ENCODE measurements at regions not wholly inside any gene's neighbourhood (a gene's known extent, or its start where the extent isn't known, plus 50 kb on each side); places are given as distances from the start of the nearest gene placed in this dataset.
"Not testable (repeated sequence)": the region's sequence is repeated elsewhere in the genome, so short reads cannot be mapped to it uniquely, and the experiment has no call there.

DNA sequence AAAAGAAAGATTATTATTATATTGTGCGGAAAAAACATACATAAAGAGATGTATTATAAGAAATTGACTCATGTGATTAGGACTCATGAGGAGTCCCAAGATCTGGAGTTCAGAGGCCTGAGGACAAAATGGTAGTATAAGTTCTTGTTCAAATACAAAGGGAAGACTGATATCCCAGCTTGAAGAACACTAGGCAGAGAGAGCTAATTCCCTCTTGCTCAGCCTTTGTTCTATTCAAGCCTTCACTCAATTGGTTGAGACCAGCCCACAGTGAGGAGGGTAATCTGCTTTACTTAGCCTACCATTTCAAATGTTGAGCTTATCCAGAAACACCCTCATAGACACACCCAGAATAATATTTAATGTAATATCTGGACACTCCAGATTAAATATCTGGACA lies 1683.8 kb downstream of the REEP3 start:
- Mint-ChIP-seq H3K27ac (no peak overlapping the region), H3K36me3 (no peaks in the 10 kb centered on the region), H3K27me3 (no peaks in the 10 kb centered on the region), H3K4me1 (no peaks in the 10 kb centered on the region), H3K9me3 (no peaks in the 10 kb centered on the region), H3K4me3 (no peak overlapping the region)
- no peak for ATAC-seq (replicated peaks)
- no peak for DNase-seq

DNA sequence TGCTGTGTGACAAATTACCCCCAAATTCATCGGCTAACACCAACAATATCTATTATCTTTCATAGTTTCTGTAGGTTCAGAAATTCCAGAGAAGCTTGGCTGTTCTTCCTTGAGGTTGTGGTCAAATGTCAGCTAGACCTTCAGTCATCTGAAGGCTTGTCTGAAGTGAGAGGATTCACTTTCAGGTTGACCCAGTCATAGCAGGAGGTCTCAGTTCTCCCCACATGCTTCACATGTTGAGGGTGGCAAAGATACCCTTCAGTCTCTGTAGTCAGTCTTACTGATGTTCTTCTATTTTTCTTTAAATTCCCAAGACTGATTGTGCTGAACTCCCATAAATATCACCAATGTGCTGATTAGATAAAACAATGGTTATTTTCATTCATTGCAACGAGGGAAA lies 1692.0 kb downstream of the REEP3 start:
- no peak overlapping the region for H3K4me3 Mint-ChIP-seq
- H3K27ac Mint-ChIP-seq = no peak overlapping the region

DNA sequence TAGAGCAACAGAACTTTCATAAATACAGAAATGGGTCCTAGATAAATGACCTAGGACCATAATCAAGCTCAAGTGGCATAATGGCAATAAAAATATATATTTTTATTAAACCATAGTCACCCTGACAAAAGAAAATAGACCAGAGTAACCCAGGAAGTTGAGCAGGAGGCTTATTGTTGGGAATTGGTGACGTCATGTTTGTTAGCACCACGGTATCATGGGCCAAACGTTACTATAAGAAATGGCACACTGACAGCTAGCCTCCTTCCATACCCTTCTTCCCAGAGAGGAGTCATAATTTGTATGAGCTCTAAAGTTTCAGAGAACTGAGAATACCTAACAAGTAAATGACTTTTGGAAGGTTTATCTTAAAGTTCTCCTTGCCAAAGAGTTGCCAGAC lies 1698.2 kb downstream of the REEP3 start:
- Mint-ChIP-seq H3K9me3 (no peaks in the 10 kb centered on the region), H3K27ac (no peak overlapping the region), H3K4me1 (no peaks in the 10 kb centered on the region), H3K27me3 (no peaks in the 10 kb centered on the region), H3K4me3 (no peak overlapping the region), H3K36me3 (no peaks in the 10 kb centered on the region)
- DNase-seq (no peak), ATAC-seq (replicated peaks) (no peak)

More for the DNA sequence above, 1692.0 kb downstream of the REEP3 start:
- ATAC-seq (replicated peaks) (no peak), DNase-seq (no peak)
- no peaks in the 10 kb centered on the region for H3K4me1 Mint-ChIP-seq
- no peaks in the 10 kb centered on the region for H3K27me3 Mint-ChIP-seq
- no peaks in the 10 kb centered on the region for H3K36me3 Mint-ChIP-seq
- no peaks in the 10 kb centered on the region for H3K9me3 Mint-ChIP-seq

DNA sequence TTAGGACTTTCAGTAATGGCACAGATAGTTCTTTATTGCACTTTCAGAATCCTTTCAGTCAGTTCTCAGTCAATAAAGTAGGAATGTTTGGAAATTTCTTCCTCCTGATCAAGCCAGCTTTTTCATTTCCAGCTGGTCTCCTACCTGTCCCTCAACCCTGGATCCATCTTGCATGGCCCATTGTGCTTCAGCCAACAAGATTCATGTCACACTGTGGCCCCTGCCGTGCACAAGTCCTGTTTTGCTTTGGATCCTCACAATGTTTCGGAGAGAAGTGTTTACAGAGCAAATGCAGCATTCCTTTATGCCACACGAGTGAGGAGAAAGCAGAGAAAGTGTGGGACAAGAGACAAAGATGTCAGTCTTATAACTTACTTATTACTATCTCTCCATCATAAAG lies 1694.7 kb upstream of the LRRTM3 start:
- no peaks in the 10 kb centered on the region for H3K4me1 Mint-ChIP-seq
- H3K27me3 Mint-ChIP-seq = no peaks in the 10 kb centered on the region
- H3K27ac Mint-ChIP-seq = no peak overlapping the region
- no peak for ATAC-seq (replicated peaks)
- H3K4me3 Mint-ChIP-seq = no peak overlapping the region
- H3K9me3 Mint-ChIP-seq = peaks cover 0 to 2% of the 10 kb centered on the region in 2 donors
- H3K36me3 Mint-ChIP-seq = no peaks in the 10 kb centered on the region
- DNase-seq = no peak

DNA sequence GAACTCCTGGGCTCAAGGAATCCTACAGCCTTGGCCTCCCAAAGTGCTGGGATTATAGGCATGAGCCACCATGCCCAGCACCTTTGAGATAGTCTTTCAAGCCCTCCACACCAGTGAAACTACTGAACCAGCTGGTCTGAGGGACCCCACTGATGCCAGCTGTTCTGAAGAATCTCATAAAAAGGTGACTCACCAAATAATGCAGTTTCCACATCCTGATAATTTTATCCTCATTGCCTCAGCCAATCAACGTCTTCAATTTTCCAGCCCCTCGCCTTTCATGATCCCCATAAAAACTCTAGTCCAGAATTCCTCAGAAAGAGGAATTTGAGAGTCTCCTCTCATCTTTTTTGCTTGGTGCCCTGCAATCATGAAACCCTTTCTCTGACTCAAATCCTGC lies 1691.6 kb upstream of the LRRTM3 start:
- H3K4me1 Mint-ChIP-seq = no peaks in the 10 kb centered on the region
- H3K36me3 Mint-ChIP-seq = no peaks in the 10 kb centered on the region
- no peaks in the 10 kb centered on the region for H3K27me3 Mint-ChIP-seq
- ATAC-seq (replicated peaks) = no peak
- no peak overlapping the region for H3K4me3 Mint-ChIP-seq
- DNase-seq = no peak
- H3K9me3 Mint-ChIP-seq = peaks cover 0 to 3% of the 10 kb centered on the region in 2 donors
- no peak overlapping the region for H3K27ac Mint-ChIP-seq

DNA sequence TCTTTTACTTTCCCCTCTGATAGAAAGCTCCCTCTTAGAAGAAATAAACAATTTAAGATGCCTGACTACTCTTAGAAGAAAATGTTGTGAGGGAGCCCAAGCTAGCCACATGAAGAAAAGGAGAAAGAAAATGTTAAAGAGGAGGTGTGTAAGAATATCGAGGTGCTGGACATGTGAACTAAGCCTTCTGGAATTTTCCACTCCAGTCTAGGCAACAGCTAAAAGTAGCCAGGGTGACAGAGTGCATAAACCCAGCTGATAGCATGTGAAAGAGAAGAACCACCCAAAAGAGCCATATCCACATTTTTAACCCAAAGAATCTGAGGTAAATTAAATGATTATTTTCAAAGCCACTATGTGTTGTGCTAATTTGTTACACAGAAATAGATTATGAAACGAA lies 1690.6 kb upstream of the LRRTM3 start:
- H3K36me3 Mint-ChIP-seq = no peaks in the 10 kb centered on the region
- no peak overlapping the region for H3K27ac Mint-ChIP-seq
- no peaks in the 10 kb centered on the region for H3K27me3 Mint-ChIP-seq
- ATAC-seq (replicated peaks) (no peak), DNase-seq (no peak)
- H3K4me3 Mint-ChIP-seq = no peak overlapping the region
- no peaks in the 10 kb centered on the region for H3K4me1 Mint-ChIP-seq
- peaks cover 0 to 3% of the 10 kb centered on the region in 2 donors for H3K9me3 Mint-ChIP-seq

DNA sequence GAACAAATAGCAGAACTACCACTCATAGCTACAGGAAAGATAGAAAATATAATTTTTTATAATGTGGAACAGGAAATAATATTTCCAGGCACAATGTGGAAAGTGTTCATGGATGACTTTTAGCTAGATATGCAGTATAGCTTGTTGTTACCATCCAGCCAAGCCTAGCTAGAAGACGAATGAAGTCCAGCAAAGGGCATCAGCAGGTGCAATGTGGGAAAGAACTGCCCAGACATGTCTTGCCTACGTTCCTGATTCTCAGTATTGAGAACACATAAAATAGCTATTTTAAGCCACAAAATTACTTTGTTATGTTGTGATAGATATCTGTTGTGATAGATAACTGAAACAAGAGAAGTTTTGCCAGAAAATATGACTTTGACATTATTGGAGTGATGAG lies 1690.0 kb upstream of the LRRTM3 start:
- H3K36me3 Mint-ChIP-seq = no peaks in the 10 kb centered on the region
- DNase-seq = no peak
- H3K4me3 Mint-ChIP-seq = no peak overlapping the region
- no peaks in the 10 kb centered on the region for H3K4me1 Mint-ChIP-seq
- peaks cover 0 to 3% of the 10 kb centered on the region in 2 donors for H3K9me3 Mint-ChIP-seq
- ATAC-seq (replicated peaks) = no peak
- no peaks in the 10 kb centered on the region for H3K27me3 Mint-ChIP-seq
- H3K27ac Mint-ChIP-seq = no peak overlapping the region

DNA sequence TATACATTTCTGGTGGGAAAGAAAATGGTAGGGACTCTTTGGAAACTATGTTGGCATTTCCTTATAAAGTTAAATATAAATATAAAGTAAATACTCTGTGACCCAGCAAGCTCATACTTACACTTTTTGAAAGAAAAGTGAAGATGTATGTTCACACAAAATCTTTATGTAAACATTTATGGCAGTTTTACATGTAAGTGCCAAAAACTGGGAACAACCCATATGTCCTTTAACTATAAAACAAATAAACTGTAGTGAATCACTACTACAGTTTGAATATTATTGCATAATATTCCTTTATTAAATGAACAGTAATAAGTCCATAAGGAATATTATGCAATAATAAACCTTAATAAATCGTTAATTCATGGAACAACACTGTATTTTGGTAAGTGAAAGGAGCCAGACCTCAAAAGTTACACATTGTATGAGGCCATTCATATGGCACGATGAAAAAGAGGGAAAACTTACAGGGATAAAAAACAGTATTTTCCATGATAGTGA lies 1660.3 kb upstream of the LRRTM3 start:
- no peak for ATAC-seq (replicated peaks)

DNA sequence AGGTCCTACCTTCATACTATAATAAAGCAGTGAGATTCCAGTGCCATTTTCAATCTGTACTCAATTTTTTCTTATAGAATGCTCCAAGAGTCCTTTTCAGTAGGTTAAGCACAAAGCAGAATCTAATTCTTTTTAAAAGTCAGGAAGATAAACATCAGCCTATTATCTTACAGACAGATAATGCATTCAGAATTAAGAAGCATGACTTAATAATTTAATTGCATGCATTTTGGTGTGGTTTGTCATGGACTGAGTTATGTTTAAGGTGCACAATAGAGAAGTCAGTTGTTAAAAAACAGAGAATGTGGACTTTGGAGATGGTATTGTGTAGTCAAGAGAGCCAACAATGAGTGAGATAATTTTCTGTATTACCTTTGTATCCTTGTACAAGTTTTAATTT lies 1656.3 kb upstream of the LRRTM3 start:
- not testable (repeated sequence) for H3K4me3 Mint-ChIP-seq; H3K27me3 Mint-ChIP-seq; H3K27ac Mint-ChIP-seq; ATAC-seq (replicated peaks); H3K9me3 Mint-ChIP-seq; H3K4me1 Mint-ChIP-seq; DNase-seq; H3K36me3 Mint-ChIP-seq

More for the DNA sequence above, 1660.3 kb upstream of the LRRTM3 start:
- no peak overlapping the region for H3K4me3 Mint-ChIP-seq
- no peaks in the 10 kb centered on the region for H3K36me3 Mint-ChIP-seq
- peaks cover 2 to 10% of the 10 kb centered on the region in 2 donors for H3K9me3 Mint-ChIP-seq
- DNase-seq = no peak
- no peaks in the 10 kb centered on the region for H3K27me3 Mint-ChIP-seq
- H3K27ac Mint-ChIP-seq = no peak overlapping the region
- no peaks in the 10 kb centered on the region for H3K4me1 Mint-ChIP-seq

DNA sequence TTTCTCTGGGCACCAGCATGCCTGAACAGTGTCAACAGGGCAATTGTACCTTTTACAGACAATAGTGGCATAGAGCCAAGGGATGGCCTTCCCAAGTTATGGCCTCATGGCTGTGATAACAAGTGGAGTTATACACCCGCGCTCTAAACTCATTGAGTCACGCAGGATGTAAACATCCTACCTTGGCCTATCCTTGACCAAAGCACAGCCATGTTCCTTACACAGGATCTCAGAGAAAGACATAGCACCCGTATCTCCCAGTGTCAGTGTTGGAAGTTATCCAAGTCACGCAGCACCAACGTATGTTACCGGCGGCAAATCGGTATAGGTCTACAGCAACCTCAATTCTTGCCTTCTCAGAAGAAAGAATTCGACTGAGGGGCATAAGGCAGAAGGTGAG lies 1654.9 kb upstream of the LRRTM3 start:
- Mint-ChIP-seq H3K27ac (no peak overlapping the region), H3K9me3 (peaks cover 0 to 5% of the 10 kb centered on the region in 2 donors), H3K27me3 (no peaks in the 10 kb centered on the region), H3K36me3 (no peaks in the 10 kb centered on the region), H3K4me1 (no peaks in the 10 kb centered on the region), H3K4me3 (no peak overlapping the region)
- ATAC-seq (replicated peaks) (no peak), DNase-seq (no peak)

DNA sequence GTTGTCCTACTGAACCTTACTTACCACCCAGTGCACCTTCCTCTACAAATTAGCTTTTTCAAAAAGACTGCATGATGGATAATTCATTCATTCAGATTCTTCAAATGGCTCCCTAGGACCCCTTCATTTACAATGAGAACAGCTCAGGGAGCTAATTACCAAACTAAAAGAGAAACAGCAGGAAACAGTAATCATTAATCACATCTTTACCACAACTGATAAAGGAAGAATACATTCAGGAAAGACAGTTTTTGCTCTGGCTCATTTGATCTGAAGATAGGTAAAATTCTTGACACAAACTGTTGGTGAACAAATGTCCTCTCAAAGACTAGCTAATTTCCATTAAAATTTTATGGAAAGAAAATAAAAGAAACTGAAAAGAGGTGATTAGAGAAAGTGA lies 1652.7 kb upstream of the LRRTM3 start:
- Mint-ChIP-seq H3K4me3 (no peak overlapping the region), H3K9me3 (peaks cover 2 to 5% of the 10 kb centered on the region in 2 donors)
- no peak for ATAC-seq (replicated peaks)

DNA sequence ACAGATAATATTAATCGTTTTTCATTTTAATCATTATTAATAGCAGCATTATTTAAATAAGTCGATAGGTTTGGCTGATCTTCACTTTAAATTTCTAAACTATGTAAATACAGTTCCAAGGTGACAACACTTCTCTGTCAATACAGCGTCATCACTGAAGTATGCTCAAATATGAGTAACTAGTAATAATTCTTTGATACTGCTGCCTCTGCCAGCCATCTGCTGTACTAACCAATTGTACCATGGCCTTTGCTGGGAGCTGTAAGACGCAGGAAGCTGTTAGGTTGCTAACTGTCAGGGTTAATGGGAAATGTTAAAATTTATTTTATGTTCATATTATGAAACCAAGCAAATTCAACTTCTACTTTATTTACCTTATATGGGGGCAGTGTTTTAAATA lies 1650.5 kb upstream of the LRRTM3 start:
- no peak overlapping the region for H3K4me3 Mint-ChIP-seq
- H3K27me3 Mint-ChIP-seq = no peaks in the 10 kb centered on the region
- H3K9me3 Mint-ChIP-seq = peaks cover 10 to 14% of the 10 kb centered on the region in 2 donors
- H3K27ac Mint-ChIP-seq = no peak overlapping the region
- H3K4me1 Mint-ChIP-seq = no peaks in the 10 kb centered on the region
- no peak for ATAC-seq (replicated peaks)
- no peak for DNase-seq
- H3K36me3 Mint-ChIP-seq = no peaks in the 10 kb centered on the region

More for the DNA sequence above, 1652.7 kb upstream of the LRRTM3 start:
- no peak for DNase-seq
- Mint-ChIP-seq H3K27ac (no peak overlapping the region), H3K27me3 (no peaks in the 10 kb centered on the region), H3K4me1 (no peaks in the 10 kb centered on the region), H3K36me3 (no peaks in the 10 kb centered on the region)

DNA sequence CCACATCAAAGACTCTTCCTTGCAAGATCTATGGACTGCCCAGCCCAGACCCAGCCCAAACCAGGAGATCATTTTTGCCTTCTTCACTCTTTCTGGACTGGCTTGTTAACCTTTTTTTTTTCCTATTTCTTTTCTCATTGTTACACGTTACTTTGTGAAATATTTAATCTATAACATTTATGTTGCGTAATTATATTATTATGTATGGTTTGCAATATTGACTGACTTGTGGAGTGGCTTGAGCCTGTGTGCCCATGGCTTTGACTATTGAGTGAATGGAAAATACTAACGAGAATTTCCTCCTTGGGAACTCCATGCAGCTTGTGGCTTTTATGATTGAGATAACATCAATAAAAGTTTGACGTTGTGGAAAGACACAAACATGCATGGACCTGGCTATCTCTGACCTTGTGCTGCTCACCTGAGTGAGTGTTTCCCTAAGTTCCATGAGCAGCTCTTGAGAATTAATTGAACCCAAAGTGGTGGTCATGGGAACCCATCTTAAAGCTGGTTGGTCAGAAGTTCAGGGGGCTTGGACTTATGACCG lies 1641.3 kb upstream of the LRRTM3 start:
- H3K9me3 Mint-ChIP-seq = peaks cover 10 to 13% of the 10 kb centered on the region in 2 donors
- no peaks in the 10 kb centered on the region for H3K4me1 Mint-ChIP-seq
- no peak for DNase-seq
- no peaks in the 10 kb centered on the region for H3K27me3 Mint-ChIP-seq
- no peak overlapping the region for H3K27ac Mint-ChIP-seq
- H3K4me3 Mint-ChIP-seq = no peak overlapping the region
- no peaks in the 10 kb centered on the region for H3K36me3 Mint-ChIP-seq
- no peak for ATAC-seq (replicated peaks)

DNA sequence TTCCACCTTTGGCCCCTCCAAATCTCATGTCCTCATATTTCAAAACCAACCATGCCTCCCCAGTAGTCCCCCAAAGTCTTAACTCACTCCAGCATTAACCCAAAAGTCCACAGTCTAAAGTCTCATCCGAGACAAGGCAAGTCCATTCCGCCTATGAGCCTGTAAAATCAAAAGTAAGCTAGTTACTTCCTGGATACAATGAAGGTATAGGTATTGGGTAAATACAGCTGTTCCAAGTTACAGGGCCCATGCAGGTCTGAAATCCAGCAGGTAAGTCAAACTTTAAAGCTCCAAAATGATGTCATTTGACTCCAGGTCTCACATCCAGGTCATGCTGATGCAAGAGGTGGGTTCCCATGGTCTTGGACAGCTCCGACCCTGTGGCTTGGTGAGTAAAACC lies 1640.1 kb upstream of the LRRTM3 start:
- H3K9me3 Mint-ChIP-seq; H3K36me3 Mint-ChIP-seq; H3K27me3 Mint-ChIP-seq; H3K4me1 Mint-ChIP-seq; DNase-seq; H3K4me3 Mint-ChIP-seq; ATAC-seq (replicated peaks); H3K27ac Mint-ChIP-seq: not testable (repeated sequence)

DNA sequence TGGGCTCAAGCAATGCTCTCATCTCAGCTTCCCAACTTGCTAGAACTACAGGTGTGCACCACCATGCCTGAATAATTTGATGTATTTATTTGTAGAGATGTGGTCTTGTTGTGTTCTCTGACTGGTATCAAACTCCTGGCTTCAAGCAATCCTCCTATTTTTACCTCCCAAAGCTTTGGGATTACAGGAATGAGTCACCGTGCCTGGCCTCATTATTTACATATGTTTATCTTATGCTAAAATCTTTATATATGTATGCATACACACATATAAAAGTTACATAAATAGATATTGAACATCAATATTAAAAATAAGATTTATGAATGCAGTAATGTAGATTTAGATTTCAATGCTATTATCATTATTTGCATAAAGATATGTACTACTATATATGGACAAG lies 1634.5 kb upstream of the LRRTM3 start:
- H3K9me3 Mint-ChIP-seq = peaks cover 0 to 4% of the 10 kb centered on the region in 2 donors
- ATAC-seq (replicated peaks) (no peak), DNase-seq (no peak)
- H3K27ac Mint-ChIP-seq = no peak overlapping the region
- no peak overlapping the region for H3K4me3 Mint-ChIP-seq
- H3K36me3 Mint-ChIP-seq = no peaks in the 10 kb centered on the region
- H3K4me1 Mint-ChIP-seq = no peaks in the 10 kb centered on the region
- no peaks in the 10 kb centered on the region for H3K27me3 Mint-ChIP-seq

DNA sequence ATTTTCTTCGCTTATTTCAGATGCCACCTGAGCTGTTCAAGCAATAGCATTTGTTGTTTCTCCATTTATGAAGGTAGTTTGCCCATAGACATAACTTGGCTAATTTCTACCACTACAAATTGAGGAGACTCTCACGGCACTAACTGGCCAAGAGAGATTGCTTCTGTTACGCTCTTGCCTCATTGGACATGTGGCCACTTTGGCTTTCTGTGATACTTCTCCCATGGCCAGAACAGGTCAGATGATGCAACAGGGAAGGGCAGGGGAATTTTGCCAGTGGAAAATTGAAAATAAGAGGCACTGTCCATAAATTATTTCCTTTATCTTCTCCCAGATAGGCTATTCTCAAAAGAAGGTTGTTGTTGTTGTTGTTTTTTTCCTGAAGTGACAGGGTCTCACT lies 1633.3 kb upstream of the LRRTM3 start:
- H3K27ac Mint-ChIP-seq = no peak overlapping the region
- DNase-seq (no peak), ATAC-seq (replicated peaks) (no peak)
- no peaks in the 10 kb centered on the region for H3K36me3 Mint-ChIP-seq
- H3K4me1 Mint-ChIP-seq = no peaks in the 10 kb centered on the region
- H3K4me3 Mint-ChIP-seq = no peak overlapping the region
- H3K9me3 Mint-ChIP-seq = peaks cover 0 to 1% of the 10 kb centered on the region in 2 donors
- H3K27me3 Mint-ChIP-seq = no peaks in the 10 kb centered on the region
